K562 (cell line): ENCODE measurements at regions not wholly inside any gene's neighbourhood (a gene's known extent, or its start where the extent isn't known, plus 50 kb on each side); places are given as distances from the start of the nearest gene placed in this dataset.

Source experiments
- ATAC-seq: fragments of 200-7000 bp; cut with Tn5 transposase; 3 replicates; pipeline ENCODE4 v1.9.1; 2020; ENCODE audit warnings: moderate library complexity
- BruUV-seq: library from RNA; stranded (reverse); fragments of 400-500 nt; replicated peaks from 2 replicates; lab custom pipeline; 2021; lab: Mats Ljungman, UMichigan
- CTCF ChIA-PET: fragments of 300-600 bp; formaldehyde crosslinking; extraction: SDS; loops from one replicate; lab custom pipeline; 2021; ENCODE audit warnings: low intra/inter-chr PET ratio; lab: Yijun Ruan, JAX
- POLR2A ChIA-PET: fragments of 300-600, 350-650 bp; sonication (Branson Sonifier 250); formaldehyde crosslinking; extraction: SDS; loops from one replicate; lab custom pipeline; 2021; ENCODE audit warnings: antibody characterized with exemption, inconsistent platforms; lab: Yijun Ruan, JAX
- DNase-seq, 4 experiments: peaks; one replicate each; pipeline versions ENCODE4 v3.0.0 to v3.0.0-alpha.2; 2011 to 2018; ENCODE audit warnings: low spot score in 3 of 4, mixed read lengths in 3 of 4; ENCODE audit errors: extremely low read depth in 1 of 4
- FAIRE-seq: peaks from 2 replicates; lab custom pipeline; 2011; peaks lifted over from hg19 to GRCh38; lab: Jason Lieb, UNC
- H2AFZ ChIP-seq: 2 replicates; pipeline ENCODE4 v1.6.0; 2011; ENCODE audit warnings: low read depth, low read length, control low read depth, inconsistent platforms
- H3K27ac ChIP-seq: fragments of 200-600 bp; 3 replicates; pipeline ENCODE4 v1.8.0; 2011; ENCODE audit warnings: low read depth, mild to moderate bottlenecking, control low read depth, inconsistent platforms, low read length, moderate library complexity, mixed read lengths; ENCODE audit errors: extremely low read depth
- H3K27me3 ChIP-seq, 2 experiments: fragments of 300-600 bp in 1 of 2; 2 replicates in 1 of 2; 3 replicates in 1 of 2; pipeline versions ENCODE4 v1.6.0 to v1.8.0; 2011; ENCODE audit warnings: inconsistent platforms in 2 of 2, low read length in 2 of 2, mild to moderate bottlenecking in 1 of 2, mixed read lengths in 1 of 2, moderate library complexity in 1 of 2; ENCODE audit not compliant: control insufficient read depth in 2 of 2, insufficient read depth in 2 of 2
- H3K36me3 ChIP-seq: fragments of 300-600 bp; 3 replicates; pipeline ENCODE4 v1.8.0; 2011; ENCODE audit warnings: mild to moderate bottlenecking, low read length, inconsistent platforms; ENCODE audit not compliant: control insufficient read depth, insufficient read depth
- H3K4me1 ChIP-seq, 2 experiments: fragments of 200-600 bp in 1 of 2; replicated peaks in 1 of 2; 2 replicates in 1 of 2; 3 replicates in 1 of 2; pipeline versions ENCODE4 v1.5.1 to v1.8.0; 2011; ENCODE audit warnings: inconsistent platforms in 2 of 2, low read length in 2 of 2, mild to moderate bottlenecking in 1 of 2, mixed read lengths in 1 of 2, moderate library complexity in 1 of 2; ENCODE audit not compliant: control insufficient read depth in 2 of 2, insufficient read depth in 2 of 2
- H3K4me2 ChIP-seq: 2 replicates; pipeline ENCODE4 v1.6.1; 2011; ENCODE audit warnings: low read length, control low read depth, inconsistent platforms, mixed read lengths; ENCODE audit not compliant: insufficient read depth
- H3K4me3 ChIP-seq: fragments of 200-600 bp; sonication (generic), shearing (Covaris generic); 2 replicates; pipeline ENCODE4 v1.5.1; 2016; ENCODE audit warnings: control low read depth, inconsistent platforms
- H3K79me2 ChIP-seq: fragments of 200-600 bp; 3 replicates; pipeline ENCODE4 v1.8.0; 2011; ENCODE audit warnings: low read length, inconsistent platforms; ENCODE audit not compliant: control insufficient read depth, insufficient read depth
- H3K9ac ChIP-seq, 2 experiments: 2 replicates each; pipeline versions ENCODE4 v1.6.0 to v1.6.1; 2011; ENCODE audit warnings: low read depth in 2 of 2, low read length in 2 of 2, control low read depth in 1 of 2, inconsistent platforms in 1 of 2, mild to moderate bottlenecking in 1 of 2, mixed read lengths in 1 of 2; ENCODE audit not compliant: insufficient read depth in 1 of 2
- H3K9me1 ChIP-seq: one replicate; pipeline ENCODE4 v1.6.0; 2011; ENCODE audit warnings: inconsistent platforms, mild to moderate bottlenecking, low read length, moderate library complexity; ENCODE audit not compliant: control insufficient read depth, insufficient read depth
- H3K9me3 ChIP-seq: replicated peaks from 2 replicates; pipeline ENCODE4 v1.5.1; 2011; ENCODE audit warnings: low read depth, low read length, inconsistent platforms; ENCODE audit not compliant: control insufficient read depth, insufficient read depth
- H4K20me1 ChIP-seq: replicated peaks from 2 replicates; pipeline ENCODE4 v1.6.1; 2011; ENCODE audit warnings: low read length, inconsistent platforms, mixed read lengths; ENCODE audit not compliant: control insufficient read depth, insufficient read depth
- BHLHE40 ChIP-seq: IDR thresholded peaks from 2 replicates; pipeline ENCODE4 v1.6.1; 2011; ENCODE audit warnings: low read length, improper control_type of control experiment
- DMBX1 ChIP-seq: fragments of 250-450 bp; sonication (Bioruptor Pico); IDR thresholded peaks from 2 replicates; pipeline ENCODE4 v1.8.0; 2022; ENCODE audit warnings: inconsistent platforms, mild to moderate bottlenecking, moderate library complexity, borderline replicate concordance
- FIP1L1 ChIP-seq: fragments of 200-400 bp; formaldehyde crosslinking; IDR thresholded peaks from 2 replicates; pipeline ENCODE4 v1.6.1; 2018; ENCODE audit warnings: mild to moderate bottlenecking, low read depth, low read length; ENCODE audit not compliant: poor library complexity, severe bottlenecking
- GABPB2 ChIP-seq: fragments of 250-450 bp; sonication (Bioruptor Pico); conservative IDR thresholded peaks from 2 replicates; pipeline ENCODE4 v1.5.1; 2021; ENCODE audit warnings: mild to moderate bottlenecking
- RAD21 ChIP-seq, 2 experiments: fragments of 250-450 bp in 1 of 2; fragments of 450-650 bp in 1 of 2; sonication (Bioruptor Pico) in 1 of 2; formaldehyde crosslinking in 1 of 2; IDR thresholded peaks in 1 of 2; conservative IDR thresholded peaks in 1 of 2; 2 replicates each; pipeline versions ENCODE4 v1.4.0 to v1.8.0; 2020 to 2022; ENCODE audit warnings: mild to moderate bottlenecking in 2 of 2, moderate library complexity in 1 of 2
- RBBP5 ChIP-seq: fragments of 200-600 bp; sonication (generic); IDR thresholded peaks from 2 replicates; pipeline ENCODE4 v1.6.1; 2012; ENCODE audit warnings: borderline replicate concordance, mild to moderate bottlenecking, low read length, control low read depth, inconsistent platforms; ENCODE audit not compliant: insufficient read depth, poor library complexity, severe bottlenecking
- RFX1 ChIP-seq: fragments of 450-650 bp; IDR thresholded peaks from 2 replicates; pipeline ENCODE4 v1.6.1; 2016; ENCODE audit warnings: mild to moderate bottlenecking, moderate library complexity
- SAP30 ChIP-seq: fragments of 200-600 bp; sonication (generic); IDR thresholded peaks from 2 replicates; pipeline ENCODE4 v1.6.1; 2012; ENCODE audit warnings: borderline replicate concordance, low read depth, mild to moderate bottlenecking, moderate library complexity, low read length, control low read depth, inconsistent platforms; ENCODE audit not compliant: insufficient read depth, poor library complexity, severe bottlenecking
- TAF1 ChIP-seq: IDR thresholded peaks from 2 replicates; pipeline ENCODE4 v1.6.1; 2011; ENCODE audit warnings: mild to moderate bottlenecking, low read length, moderate library complexity; ENCODE audit not compliant: insufficient read depth, control insufficient read depth, severe bottlenecking; ENCODE audit errors: extremely low read depth
- ZBTB17 ChIP-seq: fragments of 450-650 bp; formaldehyde crosslinking; IDR thresholded peaks from 2 replicates; pipeline ENCODE4 v1.4.0; 2020; ENCODE audit warnings: mild to moderate bottlenecking
- ZNF23 ChIP-seq: fragments of 250-450 bp; sonication (Bioruptor Pico); IDR thresholded peaks from 2 replicates; pipeline ENCODE4 v1.4.0; 2020; ENCODE audit warnings: mild to moderate bottlenecking
- ZNF384 ChIP-seq: IDR thresholded peaks from 2 replicates; pipeline ENCODE4 v1.6.1; 2012; ENCODE audit warnings: low read depth, low read length, improper control_type of control experiment
- ZNF699 ChIP-seq: fragments of 250-450 bp; sonication (Bioruptor Pico); IDR thresholded peaks from 2 replicates; pipeline ENCODE4 v1.8.0; 2021; ENCODE audit warnings: mild to moderate bottlenecking, moderate library complexity; ENCODE audit not compliant: insufficient replicate concordance
- WGBS: fragments of 100-300 bp; shearing (Covaris generic); methylation state at CpG from one replicate; pipeline ENCODE4 v1.1.6; 2016; ENCODE audit warnings: low coverage, mixed read lengths; ENCODE audit not compliant: insufficient coverage; ENCODE audit errors: missing lambda C conversion rate; 5-methylcytosine and 5-hydroxymethylcytosine counted together
- in situ Hi-C: fragments of 300-500 bp; cut with MboI; formaldehyde crosslinking; loops from 4 replicates; pipeline ENCODE4 v1.15.0; 2018; ENCODE audit warnings: inconsistent platforms, mixed read lengths
- intact Hi-C: fragments of 100-400 bp; cut with micrococcal nuclease; formaldehyde crosslinking; loops from 2 replicates; pipeline ENCODE4 v1.14.2; 2022
- TF ChIP-seq, protein P1 (sequence below): fragments of 450-650 bp; formaldehyde crosslinking; IDR thresholded peaks from 2 replicates; pipeline ENCODE4 v1.4.0; 2020; ENCODE audit warnings: mild to moderate bottlenecking, moderate library complexity

DNA sequence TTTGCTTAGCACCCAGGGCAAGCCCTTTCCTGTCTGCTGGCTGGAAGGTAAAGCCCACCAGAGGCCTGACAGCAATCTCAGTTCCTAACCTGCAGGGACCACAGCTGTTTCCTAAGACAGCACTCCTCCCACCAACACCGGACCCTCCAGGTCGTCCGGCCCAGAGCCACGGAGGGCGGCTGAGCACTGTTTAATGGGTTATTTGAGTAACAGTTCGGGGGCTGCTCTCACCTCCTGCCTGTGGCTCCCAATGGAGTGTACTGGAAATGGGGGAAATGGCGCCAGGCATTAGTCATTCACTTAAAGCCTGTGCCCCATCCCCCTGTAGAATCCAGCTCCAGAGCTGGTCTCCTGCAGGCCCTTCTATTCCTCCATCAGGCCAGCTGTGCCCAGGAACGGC is 81.6 kb upstream of the ADRA2C start:
- intact Hi-C loops: no loop called here
- Histone ChIP-seq H3K9me1 (peaks cover 5% of the 10 kb centered on the region), H3K4me2 (no peak overlapping the region), H3K27ac (no peak overlapping the region), H4K20me1 (0 out of 2 replicates have a peak, but pooled peaks cover 2% of the 10 kb centered on the region), H3K9ac (no peak overlapping the region), H3K27me3 (peaks cover 33 to 81% of the 10 kb centered on the region in 2 experiments; a peak in 4 of 5 replicates), H3K36me3 (no peaks in the 10 kb centered on the region), H3K9me3 (no peaks in the 10 kb centered on the region), H2AFZ (no peak overlapping the region), H3K79me2 (no peaks in the 10 kb centered on the region), H3K4me3 (no peak overlapping the region), H3K4me1 (peaks cover 0 to 4% of the 10 kb centered on the region in 2 experiments; a peak in 1 of 5 replicates)
- no peak for FAIRE-seq
- ChIA-PET CTCF (no interaction called here), POLR2A (interaction anchor here (0.6 kb wide), 1 partner anchor 155 kb away, joined by 3 read pairs; no protein-coding TSS in a partner anchor)
- BruUV-seq: no TSS peak
- DNase-seq: no peak
- in situ Hi-C loops: no loop called here
- ATAC-seq: no peak
- WGBS: 2% methylated on average over 8 of the region's 8 CpGs
- no peak for TF ChIP-seq TAF1
- no peak for TF ChIP-seq ZNF23 (CRISPR knock-in tag)
- TF ChIP-seq ZNF384: no peak
- TF ChIP-seq RBBP5: no peak
- no peak for TF ChIP-seq RFX1
- no peak for TF ChIP-seq ZBTB17 (CRISPR knock-in tag)
- TF ChIP-seq GABPB2 (CRISPR knock-in tag): no peak
- TF ChIP-seq DMBX1 (CRISPR knock-in tag): no peak
- TF ChIP-seq SAP30: no peak
- no peak for TF ChIP-seq BHLHE40
- TF ChIP-seq FIP1L1: no peak
- TF ChIP-seq, protein P1, sequence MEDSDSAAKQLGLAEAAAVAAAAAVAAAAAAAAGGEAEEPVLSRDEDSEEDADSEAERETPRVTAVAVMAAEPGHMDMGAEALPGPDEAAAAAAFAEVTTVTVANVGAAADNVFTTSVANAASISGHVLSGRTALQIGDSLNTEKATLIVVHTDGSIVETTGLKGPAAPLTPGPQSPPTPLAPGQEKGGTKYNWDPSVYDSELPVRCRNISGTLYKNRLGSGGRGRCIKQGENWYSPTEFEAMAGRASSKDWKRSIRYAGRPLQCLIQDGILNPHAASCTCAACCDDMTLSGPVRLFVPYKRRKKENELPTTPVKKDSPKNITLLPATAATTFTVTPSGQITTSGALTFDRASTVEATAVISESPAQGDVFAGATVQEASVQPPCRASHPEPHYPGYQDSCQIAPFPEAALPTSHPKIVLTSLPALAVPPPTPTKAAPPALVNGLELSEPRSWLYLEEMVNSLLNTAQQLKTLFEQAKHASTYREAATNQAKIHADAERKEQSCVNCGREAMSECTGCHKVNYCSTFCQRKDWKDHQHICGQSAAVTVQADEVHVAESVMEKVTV (CRISPR knock-in tag): no peak
- no peak for TF ChIP-seq RAD21 (CRISPR knock-in tag; conservative IDR thresholded peaks at IDR 0.05 in 1 of 2, IDR thresholded peaks at IDR 0.05 in 1 of 2)
- TF ChIP-seq ZNF699 (CRISPR knock-in tag): no peak
